Liver (tissue), 3 donors: ENCODE measurements at regions not wholly inside any gene's neighbourhood (a gene's known extent, or its start where the extent isn't known, plus 50 kb on each side); places are given as distances from the start of the nearest gene placed in this dataset.

Experiments
- ATF3 ChIP-seq: IDR thresholded peaks from 2 replicates; pipeline ENCODE4 v1.6.1; 2016; ENCODE audit warnings: antibody characterized with exemption
- EGR1 ChIP-seq, 2 donors: IDR thresholded peaks; 2 replicates each; pipeline ENCODE4 v1.6.1; 2016 to 2018; ENCODE audit warnings: antibody characterized with exemption in 2 of 2, low read depth in 2 of 2
- GABPA ChIP-seq, 2 donors: IDR thresholded peaks in 1 of 2; conservative IDR thresholded peaks in 1 of 2; 2 replicates each; pipeline ENCODE4 v1.6.1; 2016; ENCODE audit warnings: antibody characterized with exemption in 2 of 2, mild to moderate bottlenecking in 1 of 2, moderate library complexity in 1 of 2
- HNF4A ChIP-seq, 2 donors: conservative IDR thresholded peaks; 2 replicates each; pipeline ENCODE4 v1.6.1; 2016; ENCODE audit warnings: antibody characterized with exemption in 2 of 2, mild to moderate bottlenecking in 2 of 2
- JUND ChIP-seq, 2 donors: IDR thresholded peaks; 2 replicates each; pipeline ENCODE4 v1.6.1; 2016; ENCODE audit warnings: antibody characterized with exemption in 2 of 2
- NR2F2 ChIP-seq: IDR thresholded peaks from 2 replicates; pipeline ENCODE4 v1.6.1; 2016; ENCODE audit warnings: antibody characterized with exemption
- RAD21 ChIP-seq, 2 donors: IDR thresholded peaks; 2 replicates each; pipeline ENCODE4 v1.6.1; 2016; ENCODE audit warnings: antibody characterized with exemption in 2 of 2, mild to moderate bottlenecking in 2 of 2
- REST ChIP-seq: IDR thresholded peaks from 2 replicates; pipeline ENCODE4 v1.6.1; 2016; ENCODE audit warnings: antibody characterized with exemption, mild to moderate bottlenecking
- SP1 ChIP-seq: IDR thresholded peaks from 2 replicates; pipeline ENCODE4 v1.6.1; 2018; ENCODE audit warnings: antibody characterized with exemption, mild to moderate bottlenecking
- TAF1 ChIP-seq: conservative IDR thresholded peaks from 2 replicates; pipeline ENCODE4 v1.6.1; 2016; ENCODE audit warnings: antibody characterized with exemption, mild to moderate bottlenecking
- TF ChIP-seq, protein P1 (sequence below): fragments of 150-350 bp; IDR thresholded peaks from 2 replicates; pipeline ENCODE4 v1.5.1; 2017; ENCODE audit warnings: improper control_type of control experiment, low read depth, low read length; ENCODE audit not compliant: missing input control
- TF ChIP-seq, protein P2 (sequence below): IDR thresholded peaks from 2 replicates; pipeline ENCODE4 v1.6.1; 2016; ENCODE audit warnings: antibody characterized with exemption
- TF ChIP-seq, protein P3 (sequence below): IDR thresholded peaks from 2 replicates; pipeline ENCODE4 v1.6.1; 2016; ENCODE audit warnings: antibody characterized with exemption
- donor health status: healthy.
- donor health status: healthy.

GRCh38 chr3:166499636-166500035, 662.4 kb upstream of the BCHE start:
- no peak for TF ChIP-seq TAF1
- TF ChIP-seq, protein P1, sequence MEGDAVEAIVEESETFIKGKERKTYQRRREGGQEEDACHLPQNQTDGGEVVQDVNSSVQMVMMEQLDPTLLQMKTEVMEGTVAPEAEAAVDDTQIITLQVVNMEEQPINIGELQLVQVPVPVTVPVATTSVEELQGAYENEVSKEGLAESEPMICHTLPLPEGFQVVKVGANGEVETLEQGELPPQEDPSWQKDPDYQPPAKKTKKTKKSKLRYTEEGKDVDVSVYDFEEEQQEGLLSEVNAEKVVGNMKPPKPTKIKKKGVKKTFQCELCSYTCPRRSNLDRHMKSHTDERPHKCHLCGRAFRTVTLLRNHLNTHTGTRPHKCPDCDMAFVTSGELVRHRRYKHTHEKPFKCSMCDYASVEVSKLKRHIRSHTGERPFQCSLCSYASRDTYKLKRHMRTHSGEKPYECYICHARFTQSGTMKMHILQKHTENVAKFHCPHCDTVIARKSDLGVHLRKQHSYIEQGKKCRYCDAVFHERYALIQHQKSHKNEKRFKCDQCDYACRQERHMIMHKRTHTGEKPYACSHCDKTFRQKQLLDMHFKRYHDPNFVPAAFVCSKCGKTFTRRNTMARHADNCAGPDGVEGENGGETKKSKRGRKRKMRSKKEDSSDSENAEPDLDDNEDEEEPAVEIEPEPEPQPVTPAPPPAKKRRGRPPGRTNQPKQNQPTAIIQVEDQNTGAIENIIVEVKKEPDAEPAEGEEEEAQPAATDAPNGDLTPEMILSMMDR, result no peak
- no peak for TF ChIP-seq JUND (IDR thresholded peaks at IDR 0.05)
- TF ChIP-seq RAD21 (IDR thresholded peaks at IDR 0.05), result no peak
- TF ChIP-seq, protein P2, sequence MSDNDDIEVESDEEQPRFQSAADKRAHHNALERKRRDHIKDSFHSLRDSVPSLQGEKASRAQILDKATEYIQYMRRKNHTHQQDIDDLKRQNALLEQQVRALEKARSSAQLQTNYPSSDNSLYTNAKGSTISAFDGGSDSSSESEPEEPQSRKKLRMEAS, result no peak
- TF ChIP-seq EGR1 (IDR thresholded peaks at IDR 0.05; ENCODE audit: low read depth in 2 of 2), result no peak
- TF ChIP-seq SP1, result no peak
- TF ChIP-seq, protein P3, sequence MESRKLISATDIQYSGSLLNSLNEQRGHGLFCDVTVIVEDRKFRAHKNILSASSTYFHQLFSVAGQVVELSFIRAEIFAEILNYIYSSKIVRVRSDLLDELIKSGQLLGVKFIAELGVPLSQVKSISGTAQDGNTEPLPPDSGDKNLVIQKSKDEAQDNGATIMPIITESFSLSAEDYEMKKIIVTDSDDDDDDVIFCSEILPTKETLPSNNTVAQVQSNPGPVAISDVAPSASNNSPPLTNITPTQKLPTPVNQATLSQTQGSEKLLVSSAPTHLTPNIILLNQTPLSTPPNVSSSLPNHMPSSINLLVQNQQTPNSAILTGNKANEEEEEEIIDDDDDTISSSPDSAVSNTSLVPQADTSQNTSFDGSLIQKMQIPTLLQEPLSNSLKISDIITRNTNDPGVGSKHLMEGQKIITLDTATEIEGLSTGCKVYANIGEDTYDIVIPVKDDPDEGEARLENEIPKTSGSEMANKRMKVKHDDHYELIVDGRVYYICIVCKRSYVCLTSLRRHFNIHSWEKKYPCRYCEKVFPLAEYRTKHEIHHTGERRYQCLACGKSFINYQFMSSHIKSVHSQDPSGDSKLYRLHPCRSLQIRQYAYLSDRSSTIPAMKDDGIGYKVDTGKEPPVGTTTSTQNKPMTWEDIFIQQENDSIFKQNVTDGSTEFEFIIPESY, result no peak
- TF ChIP-seq REST, result no peak
- no peak for TF ChIP-seq GABPA (IDR thresholded peaks at IDR 0.05 in 1 of 2, conservative IDR thresholded peaks at IDR 0.05 in 1 of 2)
- TF ChIP-seq ATF3, result no peak
- no peak for TF ChIP-seq NR2F2
- no peak for TF ChIP-seq HNF4A (conservative IDR thresholded peaks at IDR 0.05)
